HG02678 (cell line): ENCODE measurements at regions not wholly inside any gene's neighbourhood (a gene's known extent, or its start where the extent isn't known, plus 50 kb on each side); places are given as distances from the start of the nearest gene placed in this dataset.

Source experiments
- ATAC-seq: cut with Tn5 transposase; IDR thresholded peaks from one replicate; pipeline ENCODE4 v1.9.1; 2021; ENCODE audit warnings: mild to moderate bottlenecking, moderate library complexity; ENCODE audit not compliant: unreplicated experiment

GRCh38 chr12:41936333-41936732 is 208.3 kb downstream of the GXYLT1 start:
- no peak for ATAC-seq

- ATAC-seq = no peak
Observed at GRCh38 chr12:41935911-41936310, 208.8 kb downstream of the GXYLT1 start.

DNA sequence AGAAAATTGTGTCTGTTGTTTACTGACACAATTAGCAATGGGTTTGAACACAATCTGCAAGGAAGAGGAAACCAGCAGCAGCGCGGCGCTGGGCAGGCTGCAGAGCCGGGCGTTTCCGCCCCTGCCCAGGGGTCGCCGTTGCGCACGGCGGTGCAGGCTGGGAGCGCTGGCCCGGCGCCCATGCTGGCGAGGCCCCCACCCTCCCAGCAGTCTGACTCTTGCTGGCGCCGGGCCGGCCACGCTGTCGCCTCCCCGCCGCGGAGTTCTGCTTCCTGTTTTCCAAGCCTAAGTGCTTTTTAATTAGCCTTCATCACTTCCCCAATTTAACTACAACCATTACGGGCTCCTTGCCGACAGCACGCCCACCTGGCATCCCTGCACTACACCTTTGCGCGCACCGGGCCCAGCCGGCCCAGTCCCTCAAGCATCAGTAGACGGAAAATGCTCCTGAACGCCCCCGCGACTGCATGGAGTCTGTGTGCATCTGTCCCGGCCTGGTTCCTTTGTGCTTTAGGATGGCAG is 212.1 kb downstream of the GXYLT1 start:
- no peak for ATAC-seq

- ATAC-seq = no peak
Observed at GRCh38 chr12:41930866-41931437, 213.7 kb downstream of the GXYLT1 start.

- no peak for ATAC-seq
Observed at GRCh38 chr12:41924111-41924510, 220.6 kb downstream of the GXYLT1 start.

DNA sequence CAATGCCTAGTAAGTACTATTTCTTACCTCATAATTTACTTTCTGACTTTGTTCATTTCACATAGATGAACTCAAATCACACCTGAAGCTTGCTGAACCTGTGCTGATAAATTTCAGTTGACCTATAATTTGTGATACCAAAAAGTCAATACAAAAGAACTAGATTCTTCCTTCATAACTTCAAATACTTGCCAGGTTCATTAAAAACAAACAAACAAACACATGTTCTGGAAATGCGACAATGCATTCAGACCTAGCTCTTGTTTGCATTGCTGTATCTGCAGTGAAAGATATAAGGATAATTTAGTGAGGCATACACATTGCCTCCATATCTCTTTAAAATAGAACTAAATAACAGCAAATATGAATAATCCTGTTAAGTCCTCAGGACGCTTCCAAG is 221.3 kb downstream of the GXYLT1 start:
- no peak for ATAC-seq

GRCh38 chr12:41920355-41920754 is 224.3 kb downstream of the GXYLT1 start:
- no peak for ATAC-seq

DNA sequence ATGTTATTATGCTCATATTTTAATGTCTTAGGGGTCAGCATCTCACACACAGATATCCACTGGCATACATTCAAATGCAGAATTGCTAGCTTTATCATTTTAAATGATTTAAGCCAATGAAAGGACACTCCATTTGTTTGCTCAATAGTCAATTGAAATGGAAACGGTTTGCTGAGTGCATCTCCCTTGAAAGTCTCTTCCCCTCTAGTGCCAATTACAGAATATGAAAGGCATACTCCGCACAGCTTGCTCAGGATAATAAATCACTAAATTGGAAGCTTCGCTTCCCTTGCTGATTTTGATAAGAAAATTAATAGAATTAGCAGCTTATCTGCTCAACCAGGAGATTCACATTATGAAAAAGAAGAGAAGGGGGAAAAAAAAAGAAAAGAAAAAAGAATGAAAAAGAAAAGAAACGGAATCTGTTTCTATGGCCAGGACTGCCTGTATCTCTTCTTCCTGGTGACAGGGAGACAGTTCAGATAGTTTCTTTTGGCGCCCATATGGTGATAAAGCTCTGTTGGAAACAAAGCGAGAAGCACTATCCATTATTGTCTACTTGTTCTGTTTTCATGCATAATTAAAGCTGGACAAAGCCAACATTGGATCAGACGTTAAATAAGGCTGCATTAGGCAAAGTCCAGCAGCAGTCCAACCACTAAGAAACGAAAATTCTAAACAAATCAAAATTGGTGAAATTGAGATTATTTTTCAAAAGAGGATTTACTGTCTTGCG is 225.0 kb downstream of the GXYLT1 start:
- ATAC-seq = no peak

DNA sequence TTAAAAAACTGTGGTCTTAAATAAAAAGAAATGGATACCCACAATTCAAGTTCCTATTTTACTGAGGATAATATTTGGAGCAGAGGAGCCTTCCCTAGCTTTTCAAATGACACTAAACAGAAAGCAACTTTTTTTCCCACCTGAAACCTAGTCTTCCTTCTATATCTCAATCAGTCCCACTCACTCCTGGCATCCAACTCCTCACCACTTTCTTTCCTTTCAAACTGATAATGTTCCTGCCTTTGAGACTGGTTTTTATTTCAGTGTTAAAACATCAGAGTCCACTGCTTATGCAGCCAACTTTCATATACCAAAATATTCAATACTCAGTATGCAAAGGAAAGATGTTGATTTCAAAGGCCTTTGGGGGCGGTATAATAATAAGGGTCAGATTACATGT is 225.6 kb downstream of the GXYLT1 start:
- ATAC-seq = no peak

- ATAC-seq = no peak
Observed at GRCh38 chr12:41917938-41918341, 226.7 kb downstream of the GXYLT1 start.

DNA sequence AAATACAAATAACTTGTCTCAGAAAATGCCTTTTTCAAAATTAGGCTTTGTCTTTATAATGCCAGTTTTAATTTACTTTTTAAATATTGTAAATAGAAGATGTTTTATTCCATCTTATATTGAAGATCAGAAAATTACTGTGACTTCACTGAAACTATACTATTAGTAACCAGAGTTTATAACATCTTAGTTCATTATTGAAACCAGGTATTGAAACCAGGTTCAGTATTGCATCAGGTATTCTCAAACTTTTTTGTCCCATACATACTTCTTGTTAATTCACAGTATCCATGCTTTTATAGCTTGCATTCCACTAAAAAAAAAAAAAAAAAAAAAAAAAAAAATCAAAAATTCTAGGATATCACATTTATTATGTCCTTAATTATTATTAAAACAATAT is 227.5 kb downstream of the GXYLT1 start:
- no peak for ATAC-seq

GRCh38 chr12:41910578-41911320 is 233.9 kb downstream of the GXYLT1 start:
- no peak for ATAC-seq

DNA sequence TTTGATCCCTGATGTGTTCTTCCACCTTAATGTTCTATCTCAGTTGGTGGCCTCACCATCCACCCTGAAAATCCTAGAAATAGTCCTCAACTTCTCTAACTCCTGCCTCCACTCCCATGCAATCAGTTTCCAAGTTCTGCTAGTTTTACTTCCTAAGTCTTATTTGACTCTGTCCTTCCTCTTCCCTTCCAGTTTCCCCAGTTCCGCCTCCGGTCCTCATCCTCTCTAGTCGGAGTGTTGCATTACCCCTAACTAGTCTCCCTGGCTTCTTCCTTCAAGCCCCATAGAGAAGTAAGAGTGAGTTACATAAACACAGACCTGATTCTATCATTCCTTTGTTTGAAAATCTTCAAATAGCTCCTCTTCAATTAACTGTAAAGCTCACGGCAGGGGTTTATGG is 236.5 kb downstream of the GXYLT1 start:
- no peak for ATAC-seq

GRCh38 chr12:41907550-41907949 is 237.1 kb downstream of the GXYLT1 start:
- ATAC-seq = no peak

DNA sequence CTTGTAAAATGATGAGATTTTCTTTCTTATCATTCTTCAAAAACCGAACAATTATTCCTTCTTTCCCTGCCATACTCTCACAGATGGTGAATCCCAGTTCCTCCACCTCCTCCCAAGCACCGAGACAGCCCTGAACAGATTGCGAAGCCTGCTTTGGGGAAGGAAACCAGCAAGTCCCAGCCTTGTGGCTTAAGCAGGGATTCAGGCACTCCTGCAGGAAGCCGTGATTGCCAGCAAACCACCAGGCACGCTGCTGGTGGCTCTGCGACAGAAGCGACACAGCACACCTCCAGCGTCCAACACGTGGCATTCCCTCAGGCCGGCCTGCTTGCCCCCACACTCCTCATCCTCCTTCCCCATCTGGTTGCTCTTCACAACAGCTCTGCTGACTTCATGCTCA is 237.7 kb downstream of the GXYLT1 start:
- ATAC-seq = no peak

DNA sequence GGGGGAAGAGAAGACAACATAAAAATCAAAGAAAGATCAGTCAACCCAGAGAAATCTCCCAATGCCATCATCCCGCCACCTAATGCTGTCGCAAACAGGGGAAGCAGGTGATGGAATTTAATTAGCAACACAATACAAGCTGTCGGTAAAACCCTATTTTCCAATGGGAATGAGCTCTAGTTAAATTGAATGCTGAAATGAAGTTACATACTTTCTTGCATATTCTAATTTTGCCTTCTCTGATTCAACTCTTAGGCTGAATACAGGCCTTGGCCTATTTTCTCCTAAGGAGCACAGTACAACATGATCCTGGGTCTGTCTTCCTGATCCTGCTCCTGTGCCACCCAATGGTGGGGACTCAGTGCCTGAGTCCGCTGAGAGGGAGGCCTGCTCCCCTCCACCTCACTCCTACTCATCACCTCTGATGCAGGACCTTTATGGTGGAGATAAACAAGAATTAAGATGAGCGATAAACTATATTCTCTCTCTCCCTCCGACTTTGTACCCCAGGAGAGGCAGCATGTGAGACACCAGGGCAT is 238.8 kb downstream of the GXYLT1 start:
- ATAC-seq = no peak

DNA sequence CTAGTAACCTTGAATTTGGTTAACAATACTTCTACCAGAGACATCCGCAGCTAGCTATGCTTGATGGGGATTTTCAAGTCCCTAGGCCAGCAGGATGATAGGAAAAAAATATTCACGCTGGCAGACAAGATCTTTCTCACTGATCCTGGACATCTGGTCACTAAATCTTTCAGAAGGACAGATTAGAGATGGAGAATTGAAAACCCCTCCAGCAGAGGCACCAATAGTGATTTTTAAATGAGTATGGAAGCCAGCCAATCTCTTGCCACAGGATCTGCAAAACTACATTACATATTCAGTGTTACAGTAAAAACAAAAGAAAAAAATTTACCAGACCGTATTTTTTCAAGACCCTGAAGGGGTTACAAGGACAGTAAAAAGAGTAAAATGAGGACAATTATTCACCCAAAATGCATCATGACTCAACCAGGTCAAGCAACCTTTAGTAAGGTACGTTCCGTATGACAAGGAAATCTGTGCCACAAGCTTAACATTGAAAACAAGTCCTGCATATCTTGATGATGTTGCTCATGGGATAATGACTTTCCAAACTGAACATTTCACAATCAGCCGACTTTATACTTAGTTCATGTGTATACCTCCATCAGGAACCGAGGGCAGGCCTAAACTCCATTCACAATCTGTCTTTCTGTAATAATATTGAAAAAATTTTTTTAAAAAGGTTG is 239.5 kb downstream of the GXYLT1 start:
- no peak for ATAC-seq

GRCh38 chr12:41904041-41904440 is 240.6 kb downstream of the GXYLT1 start:
- no peak for ATAC-seq

DNA sequence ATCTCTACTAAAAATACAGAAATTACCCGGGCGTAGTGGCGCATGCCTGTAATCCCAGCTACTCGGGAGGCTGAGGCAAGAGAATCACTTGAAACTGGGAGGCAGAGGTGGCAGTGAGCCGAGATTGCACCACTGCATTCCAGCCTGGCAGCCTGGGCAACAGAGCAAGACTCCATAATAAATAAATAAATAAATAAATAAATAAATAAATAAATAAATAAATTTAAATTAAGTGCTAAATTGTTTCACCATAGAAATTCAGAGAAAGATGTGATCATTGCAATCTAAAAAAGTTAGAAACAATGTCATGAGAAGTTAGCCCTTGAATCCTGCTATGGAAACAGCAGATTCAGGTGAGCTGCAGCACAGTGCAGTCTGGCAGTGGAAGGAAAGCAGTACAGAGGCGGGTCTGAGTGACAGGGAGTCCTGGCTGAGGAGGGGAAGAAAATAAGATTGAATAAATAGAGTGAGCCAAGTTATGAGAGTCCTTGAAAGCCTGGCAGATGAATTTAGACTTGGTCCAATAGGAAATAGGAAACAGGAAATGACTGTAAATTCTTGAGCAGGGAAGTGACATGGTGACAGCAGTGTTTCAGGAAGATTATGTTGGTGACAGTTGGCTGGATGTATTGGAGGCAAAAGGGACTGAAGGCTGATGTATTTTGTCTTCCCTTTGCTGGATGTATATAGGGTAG is 241.5 kb downstream of the GXYLT1 start:
- no peak for ATAC-seq

DNA sequence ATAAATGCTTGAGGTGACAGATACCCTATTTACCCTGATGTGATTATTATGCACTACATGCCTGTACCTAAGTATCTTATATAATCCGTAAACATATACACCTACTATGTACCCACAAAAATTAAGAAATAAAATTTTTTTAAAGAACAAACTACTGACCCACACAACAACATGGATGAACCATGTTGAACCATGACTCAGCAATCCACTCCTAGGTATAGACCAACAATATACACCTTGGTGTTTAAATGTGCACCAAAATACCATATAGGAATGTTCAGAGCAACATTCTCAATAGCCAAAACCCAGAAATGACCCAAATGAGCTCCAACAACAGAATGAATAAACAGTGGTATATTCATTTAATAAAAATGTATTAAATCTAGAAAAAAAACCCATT is 245.1 kb downstream of the GXYLT1 start:
- no peak for ATAC-seq

DNA sequence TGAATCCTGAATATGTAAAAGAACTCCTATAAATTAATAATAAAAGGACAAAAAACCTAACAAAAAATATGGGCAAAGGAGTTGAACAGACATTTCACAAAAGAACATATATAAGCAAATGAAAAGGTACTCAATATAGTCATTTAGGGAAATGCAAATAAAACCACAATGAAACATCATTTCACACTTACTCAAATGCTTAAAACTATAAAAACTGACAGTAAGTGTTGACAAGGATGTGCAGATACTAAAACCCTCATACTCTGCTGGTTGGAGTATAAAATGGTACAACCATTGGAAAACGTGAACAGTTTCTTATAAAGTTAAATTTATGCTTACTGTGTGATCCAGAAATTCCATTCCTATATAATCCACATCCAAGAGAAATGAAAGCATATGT is 247.1 kb downstream of the GXYLT1 start:
- ATAC-seq = no peak
